ENCODE measurements at regions not wholly inside any gene's neighbourhood (a gene's known extent, or its start where the extent isn't known, plus 50 kb on each side); places are given as distances from the start of the nearest gene placed in this dataset.

DNA sequence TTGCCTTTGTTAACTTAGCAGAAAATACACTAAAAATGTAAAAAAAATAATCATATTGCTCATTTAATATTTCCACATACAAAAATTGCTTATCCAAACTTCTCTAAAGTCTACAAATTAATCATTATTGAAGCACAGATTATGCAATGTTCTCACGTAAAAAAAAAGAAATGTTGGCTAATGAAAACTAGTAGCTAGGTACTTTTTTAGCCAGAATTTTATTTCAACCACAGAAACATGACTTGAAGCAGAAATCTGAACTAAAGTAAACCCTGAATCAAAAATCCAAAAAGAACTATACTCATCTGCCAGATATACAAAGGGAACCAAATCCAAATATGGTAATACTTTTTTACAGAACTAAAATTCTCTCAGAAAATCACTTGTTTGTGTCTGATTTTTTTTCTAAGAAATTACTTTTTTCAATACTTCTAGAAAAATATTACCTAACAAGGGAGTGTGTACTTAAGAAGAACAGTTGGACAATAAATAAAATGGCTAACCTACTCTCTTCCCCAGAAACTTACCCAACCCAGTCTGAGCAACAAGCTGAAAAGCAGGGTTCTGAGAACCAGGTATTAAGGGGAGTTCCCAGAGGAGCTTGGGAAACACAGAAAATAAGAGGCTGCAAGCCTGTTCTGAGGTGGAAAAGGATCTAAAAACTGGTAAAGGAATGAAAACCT lies 78.4 kb upstream of the RAP1B start:
- no peaks in the 10 kb centered on the region for H3K9me3 ChIP-seq
- DNase-seq = no peak
- H3K4me1 ChIP-seq = no peaks in the 10 kb centered on the region
- H3K36me3 ChIP-seq = no peaks in the 10 kb centered on the region
- TF ChIP-seq, protein P1, sequence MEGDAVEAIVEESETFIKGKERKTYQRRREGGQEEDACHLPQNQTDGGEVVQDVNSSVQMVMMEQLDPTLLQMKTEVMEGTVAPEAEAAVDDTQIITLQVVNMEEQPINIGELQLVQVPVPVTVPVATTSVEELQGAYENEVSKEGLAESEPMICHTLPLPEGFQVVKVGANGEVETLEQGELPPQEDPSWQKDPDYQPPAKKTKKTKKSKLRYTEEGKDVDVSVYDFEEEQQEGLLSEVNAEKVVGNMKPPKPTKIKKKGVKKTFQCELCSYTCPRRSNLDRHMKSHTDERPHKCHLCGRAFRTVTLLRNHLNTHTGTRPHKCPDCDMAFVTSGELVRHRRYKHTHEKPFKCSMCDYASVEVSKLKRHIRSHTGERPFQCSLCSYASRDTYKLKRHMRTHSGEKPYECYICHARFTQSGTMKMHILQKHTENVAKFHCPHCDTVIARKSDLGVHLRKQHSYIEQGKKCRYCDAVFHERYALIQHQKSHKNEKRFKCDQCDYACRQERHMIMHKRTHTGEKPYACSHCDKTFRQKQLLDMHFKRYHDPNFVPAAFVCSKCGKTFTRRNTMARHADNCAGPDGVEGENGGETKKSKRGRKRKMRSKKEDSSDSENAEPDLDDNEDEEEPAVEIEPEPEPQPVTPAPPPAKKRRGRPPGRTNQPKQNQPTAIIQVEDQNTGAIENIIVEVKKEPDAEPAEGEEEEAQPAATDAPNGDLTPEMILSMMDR (IDR thresholded peaks at IDR 0.05; ENCODE audit: low read depth, low read length) = no peak
- no peak overlapping the region for H3K4me3 ChIP-seq (ENCODE audit: low read depth, low read length)
- peaks cover 8% of the 10 kb centered on the region; the same call in 1 of the 2 replicates for H3K27me3 ChIP-seq

DNA sequence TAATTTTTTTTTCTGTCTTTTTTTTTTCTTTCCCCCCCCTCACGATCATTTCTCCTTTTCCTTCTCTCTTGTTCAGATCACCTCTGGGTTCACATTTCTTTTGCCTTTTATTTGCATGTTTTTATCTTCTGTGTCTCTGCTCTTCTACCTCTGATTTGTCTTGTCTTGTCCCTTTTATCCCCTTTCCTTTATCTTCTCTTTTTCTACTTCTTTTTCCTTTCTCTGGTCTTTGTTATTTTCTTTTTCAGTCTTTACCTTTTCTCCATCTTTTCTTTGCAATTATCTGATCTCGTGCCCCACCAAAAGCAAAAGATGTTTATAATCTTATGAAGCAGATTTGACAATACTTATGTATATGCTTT lies 77.8 kb upstream of the RAP1B start:
- Histone ChIP-seq H3K36me3 (no peaks in the 10 kb centered on the region), H3K9me3 (no peaks in the 10 kb centered on the region), H3K4me1 (no peaks in the 10 kb centered on the region), H3K4me3 (ENCODE audit: low read depth, low read length) (no peak overlapping the region), H3K27me3 (peaks cover 8% of the 10 kb centered on the region; the same call in 1 of the 2 replicates)
- DNase-seq = no peak
- TF ChIP-seq, protein P1 (IDR thresholded peaks at IDR 0.05; ENCODE audit: low read depth, low read length) = no peak

DNA sequence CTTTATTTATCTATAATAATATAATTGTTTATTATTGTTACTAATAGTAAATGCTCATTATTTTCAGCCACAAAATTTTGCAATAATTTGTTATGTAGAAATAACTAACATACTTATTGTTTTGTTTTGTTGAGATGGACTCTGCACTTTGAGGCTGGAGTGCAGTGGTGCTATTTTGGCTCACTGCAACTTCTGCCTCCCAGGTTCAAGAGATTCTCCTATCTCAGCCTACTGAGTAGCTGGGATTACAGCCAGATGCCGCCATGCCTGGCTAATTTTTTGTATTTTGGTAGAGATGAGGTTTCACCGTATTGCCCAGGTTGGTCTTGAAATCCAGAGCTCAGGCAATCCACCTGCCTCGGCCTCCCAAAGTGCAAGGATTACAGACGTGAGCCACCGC lies 76.6 kb upstream of the RAP1B start:
- Histone ChIP-seq H3K4me1 (no peaks in the 10 kb centered on the region), H3K4me3 (ENCODE audit: low read depth, low read length) (no peak overlapping the region), H3K9me3 (no peaks in the 10 kb centered on the region), H3K36me3 (no peaks in the 10 kb centered on the region), H3K27me3 (peaks cover 2% of the 10 kb centered on the region; the same call in 1 of the 2 replicates)
- no peak for DNase-seq
- TF ChIP-seq, protein P1 (IDR thresholded peaks at IDR 0.05; ENCODE audit: low read depth, low read length) = no peak

DNA sequence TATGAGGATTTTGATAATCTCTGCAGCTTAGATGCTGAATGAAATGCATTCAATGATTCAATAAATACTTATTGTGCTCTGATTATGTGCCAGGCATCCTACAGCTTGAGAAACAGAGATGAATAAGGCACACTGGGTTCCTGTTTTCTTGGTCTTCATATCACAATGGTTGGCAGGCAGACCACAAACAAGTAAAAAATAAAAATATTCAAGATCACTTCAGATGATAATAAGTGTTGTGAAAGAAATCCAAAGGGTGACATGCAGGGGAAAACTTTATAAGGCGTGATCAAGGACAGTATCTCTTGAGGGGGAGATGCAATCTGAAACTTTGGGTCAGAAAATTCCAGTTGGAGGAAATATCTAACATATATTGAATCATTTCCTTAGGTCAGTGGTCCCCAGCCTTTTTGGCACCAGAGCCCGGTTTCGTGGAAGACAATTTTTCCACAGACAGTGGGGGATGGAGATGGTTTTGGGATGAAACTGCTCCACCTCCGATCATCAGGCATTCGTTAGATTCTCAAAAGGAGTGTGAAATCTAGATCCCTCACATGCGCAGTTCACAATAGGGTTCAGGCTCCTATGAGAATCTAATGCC lies 73.7 kb upstream of the RAP1B start:
- Histone ChIP-seq H3K27me3 (no peaks in the 10 kb centered on the region), H3K36me3 (no peaks in the 10 kb centered on the region), H3K4me3 (ENCODE audit: low read depth, low read length) (no peak overlapping the region), H3K4me1 (no peaks in the 10 kb centered on the region), H3K9me3 (no peaks in the 10 kb centered on the region)
- TF ChIP-seq, protein P1 (IDR thresholded peaks at IDR 0.05; ENCODE audit: low read depth, low read length) = no peak
- no peak for DNase-seq

DNA sequence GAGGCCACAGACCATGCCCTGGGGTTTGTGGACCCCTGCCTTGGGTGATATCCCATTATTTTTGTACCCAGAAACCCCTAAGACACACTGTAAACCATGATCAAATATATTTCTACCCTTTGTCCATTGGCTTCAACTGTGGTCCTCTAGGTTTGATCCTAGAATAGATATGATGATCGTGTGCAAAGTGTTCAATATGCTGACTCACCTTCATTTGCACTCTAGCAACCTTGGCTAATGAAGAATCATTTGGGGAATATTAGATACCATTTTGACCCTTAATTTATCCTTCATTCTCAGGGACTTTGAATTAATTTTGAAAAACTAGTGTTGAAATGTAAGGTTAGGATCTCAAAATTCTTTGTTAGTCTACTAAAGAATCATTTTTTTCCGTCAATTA lies 73.1 kb upstream of the RAP1B start:
- TF ChIP-seq, protein P1 (IDR thresholded peaks at IDR 0.05; ENCODE audit: low read depth, low read length) = no peak
- DNase-seq = no peak

More for the DNA sequence above, 73.1 kb upstream of the RAP1B start:
- Histone ChIP-seq H3K27me3 (no peaks in the 10 kb centered on the region), H3K9me3 (no peaks in the 10 kb centered on the region), H3K4me1 (no peaks in the 10 kb centered on the region), H3K36me3 (no peaks in the 10 kb centered on the region), H3K4me3 (ENCODE audit: low read depth, low read length) (no peak overlapping the region)

Data from BE2C (cell line).